SW480 (cell line): ENCODE measurements at regions not wholly inside any gene's neighbourhood (a gene's known extent, or its start where the extent isn't known, plus 50 kb on each side); places are given as distances from the start of the nearest gene placed in this dataset.
A peak's percentile ranks its signal among the peaks of the same experiment; 100 is the strongest.

Experiments used
- DNase-seq: peaks from one replicate; pipeline ENCODE4 v3.0.0-alpha.2; 2016; ENCODE audit warnings: low spot score

DNA sequence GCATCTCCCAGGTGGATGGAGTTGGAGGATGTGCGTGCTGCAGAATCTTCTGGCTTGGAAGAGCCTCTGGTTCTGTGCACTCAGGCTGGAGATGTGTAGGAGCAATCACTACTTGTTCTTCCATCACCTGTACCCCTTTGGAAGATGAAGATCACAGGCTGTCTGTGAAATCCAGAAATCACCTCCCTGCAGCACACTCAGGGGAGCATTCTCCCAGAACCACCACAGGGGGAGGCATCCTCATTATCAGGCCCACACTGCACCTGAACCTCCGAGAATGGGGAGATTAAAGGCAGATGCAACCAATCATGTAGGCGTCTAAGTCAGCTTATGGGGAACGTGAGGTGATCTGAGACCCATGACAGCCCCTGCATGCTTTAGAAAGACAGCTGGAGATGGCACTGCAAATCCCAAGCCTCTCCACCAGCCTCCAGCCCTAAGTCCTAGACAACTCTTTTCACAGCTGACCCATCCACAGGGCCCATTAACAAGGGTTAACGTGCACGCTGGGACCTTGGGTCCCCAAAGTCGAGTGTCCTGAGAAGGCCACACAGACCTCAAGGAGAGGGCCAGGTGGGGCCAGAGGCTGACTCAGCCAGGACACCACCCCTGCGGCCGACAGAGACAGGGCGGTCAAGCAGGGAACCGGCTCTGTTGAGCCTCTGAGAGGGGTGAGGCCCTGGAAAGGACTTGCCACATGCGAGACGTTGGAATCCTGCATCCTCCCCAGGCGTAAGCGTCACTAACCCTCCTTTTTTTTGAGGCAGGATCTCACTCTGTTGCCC, 314.9 kb downstream of the EIPR1 start:
- no peak for DNase-seq

DNA sequence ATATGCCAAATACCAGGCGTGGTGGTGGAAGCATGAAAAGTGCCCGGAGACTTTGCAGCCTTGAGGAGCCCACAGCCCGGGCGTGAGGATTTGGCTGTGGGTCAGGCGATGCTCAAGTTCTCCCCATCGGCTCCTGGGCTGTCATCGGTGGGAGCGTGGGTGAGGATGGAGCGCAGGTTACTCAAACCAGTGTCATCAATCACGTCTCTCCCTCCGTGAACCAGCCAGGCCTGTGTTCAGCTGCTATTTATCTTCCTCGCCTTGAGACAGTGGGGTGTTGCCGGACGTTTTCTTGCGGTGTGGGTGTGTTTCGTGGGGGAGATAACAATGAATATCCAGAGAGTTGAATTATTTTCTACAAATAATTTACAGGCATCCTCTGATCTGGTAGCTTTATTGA, 317.6 kb downstream of the EIPR1 start:
- DNase-seq = no peak

DNA sequence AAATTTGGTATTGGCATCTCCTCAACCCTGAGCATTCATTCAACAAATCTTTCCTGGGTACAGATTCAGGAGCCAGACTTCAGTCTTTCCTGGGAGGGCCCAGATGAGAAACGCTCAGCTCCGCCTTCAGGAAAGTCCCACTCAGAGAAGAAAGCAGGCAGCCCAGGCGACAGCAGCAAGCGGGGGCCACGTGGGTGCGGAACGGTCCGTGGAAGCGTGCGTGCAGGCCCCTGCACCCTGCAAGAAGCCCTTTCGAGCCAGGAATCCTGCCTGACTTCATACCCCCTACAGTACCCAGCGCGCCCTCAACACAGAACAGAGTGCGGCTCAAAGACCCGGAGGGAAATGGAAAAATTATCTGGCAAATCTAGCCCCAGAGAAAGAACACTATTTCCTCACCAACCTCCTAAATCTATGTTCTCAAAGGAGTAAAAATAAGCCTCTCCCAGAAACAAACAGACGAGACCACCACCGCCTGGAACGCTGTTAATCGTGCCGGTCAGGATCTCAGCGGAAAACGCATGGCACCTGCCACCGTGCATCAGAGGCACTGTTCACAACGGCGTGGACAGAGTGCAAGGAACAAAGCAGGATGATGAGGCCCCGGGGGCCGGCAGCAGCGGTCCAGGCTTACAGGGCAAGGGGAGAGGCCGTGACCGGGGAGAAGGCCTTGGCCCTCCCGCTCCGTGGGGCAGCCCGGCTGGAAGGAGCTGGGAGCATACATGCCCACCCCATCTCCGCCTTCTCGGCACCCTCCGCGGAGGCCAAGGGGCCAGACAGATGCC, 318.3 kb downstream of the EIPR1 start:
- DNase-seq = no peak

DNA sequence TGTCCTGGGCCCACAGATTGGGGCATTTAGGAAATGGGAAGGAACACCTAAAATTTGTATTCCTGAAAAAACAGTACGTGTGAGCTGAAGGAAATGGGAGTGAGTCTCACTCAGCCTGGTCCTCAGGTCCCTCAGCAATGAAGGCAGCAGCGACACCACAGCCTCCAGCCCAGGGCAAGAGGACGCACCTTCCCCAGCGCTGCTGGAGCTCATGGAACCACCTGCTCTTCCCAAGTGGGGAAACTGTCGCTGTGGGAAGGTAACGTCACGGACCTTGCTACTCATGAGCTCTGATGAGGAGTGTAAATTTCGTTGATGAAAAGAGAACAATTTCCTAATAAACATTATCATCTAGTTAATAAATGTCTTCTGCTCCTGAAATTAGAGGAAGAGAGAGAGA, 323.6 kb downstream of the EIPR1 start:
- no peak for DNase-seq

DNA sequence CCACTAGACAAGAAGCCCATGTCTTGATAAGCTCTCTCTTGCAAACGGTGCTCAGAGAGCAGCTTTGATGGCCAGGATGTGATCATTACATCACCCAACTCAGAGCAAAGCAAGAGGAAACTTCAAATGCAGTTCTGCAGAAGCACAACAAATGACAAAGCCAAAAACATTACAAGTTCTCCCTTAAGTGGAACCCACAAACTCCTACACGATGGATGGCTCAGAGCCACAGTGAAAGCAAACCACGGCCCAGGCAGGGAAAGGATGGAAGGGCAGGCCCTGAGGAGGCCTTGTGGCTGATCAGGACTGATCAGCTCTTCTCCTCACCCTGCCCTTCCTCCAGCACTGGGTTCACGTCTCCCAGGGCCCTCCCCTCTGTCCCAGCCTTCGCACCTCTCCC, 326.4 kb downstream of the EIPR1 start:
- no peak for DNase-seq

DNA sequence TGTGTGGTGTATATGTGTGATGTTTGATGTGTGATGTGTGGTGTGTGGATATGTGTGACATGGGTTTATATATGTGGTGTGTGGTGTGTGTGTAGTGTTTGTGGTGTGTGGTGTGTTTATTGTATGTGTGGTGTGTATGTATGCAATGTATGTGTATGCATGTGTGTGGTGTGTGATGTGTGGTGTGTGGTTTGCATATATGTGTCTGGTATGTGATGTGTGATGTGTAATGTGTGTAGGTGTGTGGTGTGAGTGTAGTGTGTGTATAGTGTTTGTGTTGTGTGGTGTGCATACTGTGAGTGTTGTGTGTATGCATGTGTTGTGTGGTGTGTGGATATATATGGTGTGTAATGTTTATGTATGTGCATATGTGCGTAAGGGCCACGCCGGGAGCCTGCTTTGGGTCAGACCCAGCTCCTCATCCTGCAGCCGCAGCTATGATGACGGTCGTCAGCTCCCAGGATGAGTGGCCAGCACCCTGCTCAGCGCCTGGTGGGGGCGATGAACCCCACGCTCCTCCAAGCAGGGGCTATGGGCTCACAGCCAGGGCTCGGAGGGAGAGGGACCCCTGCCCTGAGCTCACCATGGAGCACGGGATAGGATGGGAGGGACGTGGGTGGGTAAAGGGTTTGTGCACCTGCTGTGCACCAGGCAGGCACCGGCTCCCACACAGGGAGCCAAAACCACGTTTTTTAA, 331.3 kb downstream of the EIPR1 start:
- no peak for DNase-seq

DNA sequence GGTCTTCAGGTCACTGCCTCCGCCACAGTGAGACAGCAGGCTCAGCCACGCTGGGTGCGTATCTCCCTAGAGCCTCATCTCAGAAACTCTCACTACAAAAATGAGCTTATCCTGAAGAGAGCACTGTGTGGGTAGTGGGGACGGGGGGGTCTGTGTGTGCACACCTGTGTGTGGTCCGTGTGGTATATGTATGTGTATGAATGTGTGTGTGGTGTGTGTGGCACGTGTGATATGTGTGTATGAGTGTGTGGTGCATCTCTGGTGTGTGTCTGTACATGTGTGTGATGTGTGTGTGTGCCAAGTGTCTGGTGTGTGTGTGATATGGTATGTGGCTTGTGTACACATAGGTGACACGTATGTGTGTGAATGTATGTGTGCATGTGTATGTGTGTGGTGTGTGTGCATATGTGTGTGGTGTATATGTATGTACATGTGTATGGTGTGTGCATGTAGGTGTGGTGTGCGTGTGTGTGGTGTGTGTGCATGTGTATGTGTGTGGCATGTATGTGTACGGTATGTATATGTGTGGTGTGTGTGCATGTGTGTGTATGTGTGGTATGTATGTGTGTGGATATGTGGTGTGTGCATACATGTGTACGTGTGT, 332.2 kb downstream of the EIPR1 start:
- DNase-seq = no peak

DNA sequence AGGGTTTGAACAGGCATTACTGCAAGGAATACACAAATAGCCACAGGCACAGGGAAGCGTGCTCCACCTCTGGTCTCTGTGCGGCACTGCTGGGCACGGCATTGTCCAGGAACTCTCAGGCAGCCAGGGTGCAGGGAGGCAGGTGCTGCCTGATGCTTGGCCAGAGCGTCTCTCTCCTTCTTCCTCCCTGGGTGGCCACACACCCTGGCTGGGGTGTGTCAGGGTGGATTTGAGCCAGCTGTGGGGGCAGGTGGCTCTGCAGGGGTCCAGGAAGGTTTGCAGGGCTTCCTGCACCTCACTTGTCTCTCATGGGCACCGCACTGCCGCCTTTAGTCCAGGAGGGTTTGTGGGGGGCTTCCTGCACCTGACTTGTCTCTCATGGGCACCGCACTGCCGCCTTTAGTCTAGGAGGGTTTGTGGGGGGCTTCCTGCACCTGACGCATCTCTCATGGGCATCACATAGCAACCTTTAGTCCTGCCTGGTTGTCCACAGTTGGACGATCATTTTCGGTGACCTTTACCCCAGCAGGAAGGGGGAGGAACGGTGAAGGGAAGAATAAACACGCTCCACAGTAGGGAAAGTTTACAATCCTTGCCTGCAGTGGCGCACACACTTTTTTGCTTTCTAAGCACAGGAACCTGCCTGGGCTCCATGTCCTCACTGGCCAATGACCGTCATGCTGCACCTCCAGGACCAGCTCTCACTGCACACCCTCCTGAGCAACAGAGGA, 332.9 kb downstream of the EIPR1 start:
- peak; percentile 5 for DNase-seq

DNA sequence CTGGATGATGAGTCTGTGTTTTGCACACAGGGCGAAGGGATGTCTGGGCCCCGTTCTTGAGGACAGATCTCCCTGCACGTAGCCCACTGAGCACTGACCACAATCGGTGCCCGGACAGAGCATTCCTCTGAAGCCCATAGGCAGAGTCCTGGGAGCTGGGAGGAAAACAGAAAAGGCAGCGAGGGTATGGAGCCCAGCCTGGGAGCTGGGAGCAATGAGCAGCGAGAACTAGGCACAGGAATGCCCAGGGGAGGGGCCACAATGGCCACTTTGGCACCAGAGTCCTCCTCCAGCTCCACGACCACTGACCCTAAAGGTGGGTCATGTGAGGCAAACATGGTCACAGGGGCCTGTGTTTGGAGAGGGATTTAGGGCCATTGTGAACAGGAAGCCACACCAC, 333.9 kb downstream of the EIPR1 start:
- DNase-seq = no peak

DNA sequence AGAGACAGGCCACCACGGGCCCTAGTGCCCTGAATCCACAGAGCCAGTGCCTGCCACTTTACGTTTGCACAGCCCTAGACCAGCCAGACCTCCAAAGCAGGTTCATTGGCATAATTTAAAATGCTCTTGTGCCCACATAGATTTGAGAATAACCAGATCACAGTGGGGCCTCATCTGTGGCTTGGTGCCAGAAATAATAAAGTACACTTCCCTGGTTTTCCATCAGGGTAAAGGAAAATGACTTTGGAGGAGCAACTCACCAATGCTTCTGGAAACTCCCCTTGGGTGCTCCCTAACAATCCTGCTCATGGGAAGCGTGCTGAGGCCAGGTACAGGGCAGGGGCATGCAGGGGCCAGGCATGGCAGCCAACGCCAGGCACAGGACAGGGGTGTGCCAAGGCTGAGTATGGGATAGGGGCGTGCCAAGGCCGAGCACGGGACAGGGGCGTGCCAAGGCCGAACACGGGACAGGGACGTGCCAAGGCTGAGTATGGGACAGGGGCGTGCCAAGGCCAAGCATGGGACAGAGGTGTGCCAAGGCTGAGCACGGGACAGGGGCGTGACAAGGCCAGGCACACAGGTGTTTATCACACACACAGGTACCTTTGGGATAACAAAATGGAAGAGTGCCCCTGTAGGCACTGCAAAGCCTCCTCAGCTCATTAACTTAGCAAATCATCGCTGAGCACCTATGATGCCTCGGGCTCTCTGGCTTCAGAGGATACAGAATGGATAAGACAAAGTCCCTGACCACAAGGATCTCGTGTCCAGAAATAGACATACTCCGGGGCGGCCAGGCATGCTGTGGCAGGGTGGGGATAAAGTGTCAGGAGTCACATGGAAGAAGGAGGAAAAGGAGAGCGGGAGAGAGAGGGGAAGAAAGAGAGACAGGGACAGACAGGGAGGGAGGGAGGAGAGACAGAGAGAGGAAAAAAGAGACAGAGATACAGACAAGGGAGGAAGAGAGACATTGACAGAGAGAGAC, 334.7 kb downstream of the EIPR1 start:
- no peak for DNase-seq

DNA sequence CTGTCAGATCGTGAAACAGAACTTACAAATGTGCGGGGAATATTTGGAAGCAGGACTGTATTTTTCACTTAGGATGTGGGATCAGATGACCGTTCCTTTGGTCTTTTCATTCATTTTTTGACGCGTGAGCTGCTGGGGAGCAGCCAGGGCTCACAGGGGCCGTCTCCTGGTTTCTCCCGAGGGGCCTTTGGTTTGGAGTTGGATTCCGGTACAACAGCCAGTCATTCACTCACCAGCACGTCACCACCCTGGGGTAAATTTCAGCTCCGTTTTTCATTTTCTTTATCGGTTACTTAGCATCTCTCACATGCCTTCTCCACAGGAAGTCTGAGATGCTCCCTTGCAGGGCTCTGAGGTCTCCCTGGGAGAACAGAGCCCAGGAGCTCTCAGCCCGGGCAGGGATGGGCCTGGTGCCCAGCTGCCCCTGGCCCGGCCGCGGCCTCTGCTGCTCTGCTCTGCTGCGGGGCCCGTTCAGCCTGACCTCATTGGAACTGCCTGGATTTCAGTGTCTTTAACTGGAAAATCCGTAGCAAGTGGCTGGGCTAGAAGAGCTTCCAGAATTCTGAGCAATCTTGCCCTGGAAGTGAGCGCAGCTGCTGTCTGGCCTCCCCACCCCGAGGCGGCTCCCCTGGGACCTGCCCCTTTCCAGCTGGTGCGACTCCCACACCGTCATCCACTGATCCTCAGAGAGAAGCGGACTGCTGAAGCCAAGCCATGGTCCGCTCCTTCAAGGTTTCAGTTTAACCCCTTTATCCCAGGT, 335.6 kb downstream of the EIPR1 start:
- no peak for DNase-seq

DNA sequence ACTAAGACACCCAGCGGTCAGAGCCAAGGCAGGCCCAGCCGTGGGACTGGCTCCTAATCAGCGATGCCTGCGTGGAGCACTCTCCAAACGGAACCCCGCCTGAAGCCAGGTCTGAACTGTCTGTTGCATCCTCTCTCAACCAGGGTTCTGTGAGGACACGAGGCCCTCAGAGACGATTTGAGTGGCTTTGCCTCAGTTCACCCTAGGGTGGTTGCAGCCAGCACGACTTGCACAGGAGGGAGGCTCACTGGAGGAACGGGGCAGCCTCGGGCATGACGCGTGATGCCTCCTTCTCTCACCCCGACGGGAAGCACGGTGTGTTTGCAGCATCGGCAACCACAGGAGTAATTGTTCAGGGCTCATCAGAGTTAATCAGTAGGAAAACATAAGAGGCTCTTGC, 336.4 kb downstream of the EIPR1 start:
- DNase-seq = no peak

DNA sequence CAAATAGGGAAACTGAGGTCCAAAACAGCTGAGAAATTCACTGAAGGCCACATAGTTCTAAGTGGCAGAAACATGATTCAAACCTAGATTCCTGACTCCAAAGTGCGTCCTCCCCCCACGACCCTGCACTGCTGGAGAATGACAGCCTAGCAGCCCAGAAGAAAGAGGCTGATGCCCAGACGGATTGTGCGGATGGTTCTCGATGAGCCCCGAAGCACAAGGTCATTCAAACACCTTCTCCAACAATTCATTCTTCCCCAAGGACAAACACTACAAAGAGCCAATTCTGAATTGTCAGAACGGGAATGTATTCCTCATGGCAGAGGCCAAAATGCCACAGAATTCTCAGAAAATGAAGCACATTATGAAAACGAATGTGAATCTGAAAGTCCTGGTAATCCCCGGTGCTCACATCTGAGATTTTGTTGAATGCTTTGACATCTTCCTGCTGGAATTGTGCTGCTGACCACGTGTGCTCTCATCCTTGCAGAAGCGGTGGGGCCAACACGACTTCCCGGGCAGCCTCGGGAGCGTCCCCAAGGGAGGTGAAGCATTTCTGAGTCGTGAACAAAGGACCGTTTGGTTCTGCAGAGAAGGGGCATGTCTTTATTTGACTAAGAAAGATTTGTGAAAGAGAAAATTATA, 337.0 kb downstream of the EIPR1 start:
- no peak for DNase-seq

DNA sequence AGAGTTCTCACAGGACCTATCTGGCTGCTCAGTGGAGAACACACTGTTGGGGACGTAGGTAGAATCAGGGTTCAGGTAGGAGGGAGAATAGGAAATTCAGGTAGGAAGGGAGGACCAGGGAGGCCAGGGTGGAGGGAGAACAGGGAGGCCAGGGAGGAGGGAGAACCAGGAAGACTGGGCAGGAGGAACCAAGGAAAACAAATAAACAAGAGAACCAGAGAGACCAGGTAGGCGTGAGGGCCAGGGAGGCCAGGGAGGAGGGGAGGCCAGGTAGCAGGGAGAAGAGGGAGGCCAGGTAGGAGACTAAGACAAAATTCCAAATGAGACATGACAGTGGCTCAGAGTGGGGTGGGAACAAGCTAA, 337.6 kb downstream of the EIPR1 start:
- no peak for DNase-seq

DNA sequence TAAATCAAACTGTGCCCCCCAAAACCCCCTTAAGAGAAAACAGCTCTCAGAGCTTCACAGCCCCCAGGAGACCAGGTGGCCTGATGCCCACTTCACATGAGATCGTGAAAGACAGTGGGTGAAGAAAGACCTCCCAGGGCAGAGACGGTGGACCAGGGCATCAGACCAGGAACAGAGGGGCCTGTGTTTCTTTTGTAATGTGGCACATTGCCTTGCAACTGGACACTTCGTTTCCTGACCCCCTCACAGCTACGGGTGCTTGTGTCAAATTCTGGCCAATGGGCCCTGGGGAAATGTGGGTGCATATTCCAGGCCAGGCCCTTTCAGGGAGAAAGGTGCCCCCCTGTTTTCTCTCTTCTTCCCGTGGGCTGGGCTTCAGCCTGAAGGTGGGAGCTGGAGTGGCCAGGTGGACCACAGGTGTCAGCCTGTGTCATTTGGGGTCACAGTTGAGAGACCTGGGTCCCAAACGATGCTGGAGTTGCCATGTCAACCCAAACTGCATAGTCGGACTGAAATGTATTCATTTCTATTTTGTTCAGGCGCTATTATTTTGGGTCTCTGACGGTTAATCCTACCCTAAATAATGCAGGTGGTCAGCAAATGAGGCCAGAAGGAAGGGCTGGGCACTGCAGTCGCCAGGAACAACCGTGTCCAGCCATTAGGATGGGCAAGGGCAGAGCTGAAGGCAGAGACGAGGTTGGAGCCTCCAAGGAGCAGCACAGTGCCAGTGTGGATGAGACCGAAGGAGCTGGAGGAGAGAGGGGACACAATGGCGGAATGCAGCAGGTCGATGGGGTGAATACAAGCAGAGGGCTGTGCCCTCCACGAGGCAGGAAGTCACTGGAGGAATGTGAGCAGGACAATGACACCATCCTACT, 338.2 kb downstream of the EIPR1 start:
- no peak for DNase-seq

DNA sequence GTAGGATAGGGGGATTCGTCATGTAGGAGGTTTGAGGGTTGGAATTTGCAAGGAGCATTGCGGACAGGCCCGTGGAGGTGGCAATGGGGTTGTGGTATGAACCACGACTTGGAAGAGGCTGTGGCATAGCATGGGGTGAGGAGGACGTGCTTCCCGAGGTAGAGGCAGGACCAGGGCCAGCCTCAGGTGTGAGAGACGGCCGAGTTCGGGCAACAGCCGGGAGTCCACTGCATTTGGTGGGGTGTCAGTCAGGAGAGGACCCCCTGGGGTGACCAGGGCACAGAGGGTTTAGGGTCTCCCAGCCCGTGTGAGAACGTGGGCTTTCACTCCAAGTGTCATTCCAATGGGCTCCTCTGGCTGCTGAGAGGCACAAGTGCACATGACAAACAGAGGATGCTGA, 339.0 kb downstream of the EIPR1 start:
- DNase-seq = no peak

DNA sequence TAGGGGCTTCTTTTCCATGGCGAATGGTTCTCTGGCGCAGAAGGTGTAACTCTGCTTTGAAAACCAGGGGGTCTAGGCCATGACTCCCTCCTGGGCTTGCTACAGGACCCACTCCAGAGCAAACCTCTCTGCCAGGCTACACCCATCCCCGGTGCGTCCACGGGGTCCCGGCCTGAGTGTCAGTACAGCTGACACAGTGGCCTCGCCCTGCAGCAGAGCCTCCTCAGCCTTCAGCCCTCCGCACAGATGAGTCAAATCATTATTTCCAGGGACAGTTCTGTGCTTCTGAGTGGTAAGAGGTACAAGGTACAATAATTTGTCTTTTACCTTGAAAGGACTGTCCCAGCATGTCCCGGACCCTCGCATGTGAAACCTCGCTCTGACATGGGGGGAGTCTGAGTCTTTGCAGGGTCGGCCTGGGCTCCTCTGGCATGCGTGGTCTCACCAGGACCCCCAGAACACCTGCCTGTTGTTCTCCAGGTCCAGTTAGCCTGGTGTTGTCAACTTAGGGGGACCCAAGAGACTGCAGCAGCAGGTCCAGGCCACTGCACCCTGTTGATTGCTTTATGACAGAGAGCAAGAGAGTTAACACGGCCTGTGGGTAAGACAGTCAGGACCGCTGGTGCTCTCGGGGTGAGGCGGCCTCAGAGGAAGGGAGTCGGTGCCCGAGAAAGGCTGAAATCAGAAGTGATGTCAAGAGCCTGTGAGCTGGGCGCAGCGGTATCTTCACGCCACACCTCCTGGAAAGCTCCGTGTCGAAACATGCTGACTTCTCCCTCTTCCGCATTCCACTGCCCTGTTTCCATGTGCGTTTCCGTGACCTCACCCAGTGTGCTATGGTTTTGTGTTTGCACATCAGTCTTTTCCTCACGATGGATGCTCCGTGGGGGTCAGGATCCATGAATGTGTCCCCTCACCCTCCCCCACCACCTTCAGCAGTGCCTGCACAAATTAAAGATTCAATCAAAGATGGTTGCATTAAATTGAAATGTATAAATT, 340.1 kb downstream of the EIPR1 start:
- DNase-seq = no peak
